HG02678 (cell line): ENCODE measurements at regions not wholly inside any gene's neighbourhood (a gene's known extent, or its start where the extent isn't known, plus 50 kb on each side); places are given as distances from the start of the nearest gene placed in this dataset.

Experiments used
- ATAC-seq: cut with Tn5 transposase; IDR thresholded peaks from one replicate; pipeline ENCODE4 v1.9.1; 2021; ENCODE audit warnings: mild to moderate bottlenecking, moderate library complexity; ENCODE audit not compliant: unreplicated experiment

- no peak for ATAC-seq
Measured at GRCh38 chr12:125267114-125267513, 201.9 kb downstream of the AACS start.

DNA sequence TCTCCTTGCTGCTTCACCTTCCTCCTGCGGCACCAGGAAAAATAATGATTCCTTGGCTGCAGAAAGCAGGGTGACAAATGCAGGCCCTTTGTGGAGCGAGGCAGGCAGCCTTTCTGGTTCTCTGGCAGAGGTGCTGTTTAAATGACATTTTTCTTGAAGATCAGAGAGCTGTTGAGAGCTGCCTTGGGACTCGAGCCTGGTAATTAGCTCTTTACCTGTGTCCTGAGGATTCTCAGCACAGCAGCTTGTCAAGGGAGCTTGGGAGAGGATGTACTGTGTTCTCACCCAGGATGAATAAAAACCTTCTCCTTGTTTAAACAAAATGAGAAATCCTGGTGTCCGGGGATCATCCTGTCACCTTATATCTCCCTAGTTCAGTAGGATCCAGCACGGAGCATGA, 204.0 kb downstream of the AACS start:
- ATAC-seq = no peak

DNA sequence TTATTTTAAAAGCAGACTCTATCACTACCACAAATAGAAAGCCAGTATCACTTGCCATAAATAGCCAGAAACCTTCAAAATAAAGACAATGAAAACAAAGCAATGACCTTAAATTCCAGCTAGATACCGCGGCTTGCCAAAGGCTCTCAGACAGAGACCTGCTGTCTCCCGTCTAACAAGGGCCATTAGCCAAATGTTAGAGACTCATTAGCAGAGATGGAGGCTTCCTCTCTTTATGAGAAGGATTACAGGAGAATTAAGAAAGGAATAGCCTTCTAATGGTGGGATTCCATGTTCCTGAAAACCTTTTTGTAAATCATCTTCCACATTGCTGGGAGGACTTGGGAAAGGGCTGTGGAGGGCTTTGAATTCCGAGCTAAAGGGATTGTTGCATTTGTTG, 206.7 kb downstream of the AACS start:
- ATAC-seq = no peak

- no peak for ATAC-seq
Measured at GRCh38 chr12:125272383-125272933, 207.2 kb downstream of the AACS start.

DNA sequence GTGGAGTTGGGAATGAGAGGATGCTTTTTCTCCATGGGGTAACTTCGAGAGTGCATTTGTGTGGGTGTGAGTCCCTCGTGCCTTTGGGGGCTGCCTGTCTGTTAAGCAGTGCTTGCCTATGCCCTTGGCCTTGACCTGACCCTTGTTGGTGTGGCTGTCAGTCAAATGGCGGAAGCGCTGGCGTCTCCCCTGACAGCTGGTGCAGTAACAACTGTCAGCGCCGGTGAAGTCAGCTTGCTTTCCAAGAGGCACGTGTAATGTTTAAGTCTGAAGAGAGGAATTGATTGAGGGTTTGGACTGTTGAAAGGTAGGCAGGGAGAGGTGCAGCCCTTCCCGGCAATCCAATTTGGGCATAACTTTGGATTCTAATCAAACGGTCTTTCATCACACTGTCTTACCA, 211.3 kb downstream of the AACS start:
- ATAC-seq = no peak

DNA sequence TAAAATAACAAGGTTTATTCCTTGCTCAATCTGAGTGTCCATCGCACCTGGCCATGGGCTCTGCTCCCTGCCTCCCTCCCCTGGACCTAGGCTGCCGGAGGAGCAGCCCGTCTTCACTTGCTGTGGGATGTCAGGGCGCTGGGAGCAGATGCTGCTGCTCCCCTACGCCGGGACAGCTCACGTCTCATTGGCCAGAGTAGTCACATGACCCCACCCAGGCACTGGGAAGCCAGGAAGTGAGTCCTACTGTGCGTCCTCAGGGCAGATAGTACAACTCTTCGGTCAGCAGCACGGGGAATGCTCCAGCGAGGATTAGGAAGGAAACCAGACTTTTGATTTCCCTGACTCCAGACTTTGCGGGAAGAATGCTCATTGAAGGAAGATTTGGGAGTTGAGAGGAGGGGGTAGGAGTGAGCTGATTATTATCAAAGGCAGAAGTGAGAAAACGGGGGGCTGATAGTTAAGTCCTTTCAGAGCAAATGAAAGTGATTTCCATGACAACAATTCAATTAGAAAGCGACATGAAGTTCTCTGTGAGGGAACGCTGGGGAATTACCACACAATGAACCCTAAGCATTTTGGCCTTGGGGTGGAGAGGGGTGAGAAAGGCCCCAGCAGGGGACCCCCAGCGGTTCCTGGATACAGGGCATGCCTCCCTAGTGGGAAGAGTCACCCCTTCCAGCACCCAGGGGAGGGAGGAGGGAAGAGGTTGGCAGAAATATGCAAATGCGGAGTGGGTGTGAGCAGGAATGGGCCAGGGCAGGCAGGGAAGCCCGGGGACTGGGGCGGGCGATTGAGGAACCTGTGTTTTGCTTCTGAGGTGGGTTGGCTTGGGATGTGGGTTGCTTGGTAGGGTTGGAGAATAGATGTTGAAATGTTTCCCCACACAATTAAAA, 215.5 kb downstream of the AACS start:
- ATAC-seq = no peak

DNA sequence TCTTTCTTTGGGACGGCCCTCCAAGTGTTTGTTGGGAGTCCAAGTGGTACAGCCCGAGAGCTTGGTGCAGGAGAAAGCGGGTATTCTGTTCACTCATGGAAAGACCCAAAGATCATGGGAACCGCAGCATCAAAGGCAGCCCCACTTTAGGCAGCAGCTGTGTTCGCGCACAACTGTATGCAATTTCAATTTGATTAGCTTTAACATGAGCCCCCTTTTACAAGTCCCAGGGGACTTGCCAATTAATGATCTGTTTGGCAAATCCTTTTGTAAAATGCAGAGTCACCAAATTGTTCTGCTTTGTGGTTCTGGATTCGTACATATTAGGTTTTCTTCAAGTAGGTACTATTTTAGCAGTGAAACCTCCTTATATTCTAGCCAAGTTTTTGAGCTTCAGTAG, 217.7 kb downstream of the AACS start:
- ATAC-seq = no peak

GRCh38 chr12:125283521-125283920, 218.3 kb downstream of the AACS start:
- no peak for ATAC-seq

DNA sequence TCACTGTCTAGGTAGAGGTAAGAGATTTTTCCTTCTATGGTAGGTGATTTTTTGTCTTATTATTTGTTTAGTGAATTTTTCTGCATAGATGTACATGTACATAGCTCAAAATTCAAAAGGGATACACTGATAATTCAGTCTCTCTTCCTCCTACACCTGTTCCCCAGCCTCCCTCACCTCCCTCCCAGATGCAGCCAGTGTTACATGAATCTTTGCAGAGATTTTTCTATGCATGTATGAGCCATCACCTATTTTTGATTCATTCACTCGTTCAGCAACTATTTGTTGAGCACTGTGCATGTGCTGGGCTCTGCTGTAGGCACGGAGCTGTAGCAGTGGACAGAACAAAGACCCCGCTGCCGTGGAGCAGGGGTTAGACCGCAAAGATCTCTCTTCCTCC, 218.9 kb downstream of the AACS start:
- ATAC-seq = no peak

GRCh38 chr12:125284945-125285685, 219.9 kb downstream of the AACS start:
- peak; percentile 50 for ATAC-seq

DNA sequence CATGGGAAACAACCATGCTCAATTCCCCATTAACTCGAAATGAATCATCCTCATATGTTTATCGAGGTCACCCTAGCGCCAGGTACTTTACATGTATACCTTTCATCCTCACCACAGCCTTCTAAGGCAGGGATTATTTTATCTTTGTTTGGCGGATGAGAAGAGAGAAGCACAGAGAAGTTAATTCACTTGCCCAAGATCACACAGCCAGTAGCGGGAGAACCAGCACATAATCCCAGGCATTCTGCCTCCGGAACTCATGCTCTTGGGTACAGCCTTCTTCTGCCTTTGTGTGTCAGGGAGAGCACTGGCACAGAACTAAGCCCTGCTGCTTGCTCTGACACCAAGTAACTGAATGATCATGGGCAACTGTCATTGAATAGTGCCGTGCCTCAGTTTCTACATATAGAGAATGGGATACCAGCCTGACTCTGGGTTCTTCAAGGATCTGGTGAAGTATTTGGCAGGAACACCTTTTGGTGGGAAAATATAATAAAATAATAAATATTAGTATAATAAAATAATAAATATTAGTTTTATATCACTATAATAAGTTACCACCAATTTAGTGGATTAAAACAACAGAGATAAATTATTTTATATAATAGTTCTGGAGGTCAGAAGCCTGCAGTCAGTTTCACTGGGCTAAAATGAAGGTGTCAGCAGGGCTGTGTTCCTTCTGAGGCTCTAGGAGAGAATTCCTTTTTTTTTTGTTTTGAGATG, 220.9 kb downstream of the AACS start:
- ATAC-seq = no peak

DNA sequence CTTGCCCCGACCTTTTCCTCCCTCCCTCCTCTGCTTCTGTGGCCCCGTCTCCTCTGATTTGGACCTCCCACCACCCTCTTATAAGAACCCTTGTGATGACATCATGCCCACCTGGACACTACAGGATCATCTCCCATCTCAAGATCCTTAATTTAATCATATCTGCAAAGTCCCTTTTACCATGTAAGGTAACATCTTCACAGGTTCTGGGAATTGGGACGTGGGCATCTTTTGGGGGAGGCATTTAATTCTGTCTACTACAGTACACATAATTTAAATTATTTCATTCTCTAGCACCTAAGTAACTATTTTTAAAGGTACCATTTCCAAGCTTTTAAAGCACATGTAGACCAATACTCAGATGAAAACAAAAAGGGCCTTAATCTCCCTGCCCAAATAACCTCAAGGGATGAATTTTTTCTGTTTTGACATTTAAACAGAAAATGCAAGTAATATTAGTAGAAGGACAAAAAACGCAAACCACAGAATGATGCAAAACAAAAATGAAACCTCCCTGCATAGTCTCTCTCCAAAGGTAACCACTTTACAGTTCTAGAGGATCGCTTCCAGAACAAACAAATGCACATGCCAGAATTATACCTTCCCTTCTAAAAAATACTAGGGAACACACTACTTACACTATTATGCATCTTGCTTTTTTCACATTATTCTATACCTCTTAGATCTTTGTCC, 222.1 kb downstream of the AACS start:
- ATAC-seq = peak; percentile 56

DNA sequence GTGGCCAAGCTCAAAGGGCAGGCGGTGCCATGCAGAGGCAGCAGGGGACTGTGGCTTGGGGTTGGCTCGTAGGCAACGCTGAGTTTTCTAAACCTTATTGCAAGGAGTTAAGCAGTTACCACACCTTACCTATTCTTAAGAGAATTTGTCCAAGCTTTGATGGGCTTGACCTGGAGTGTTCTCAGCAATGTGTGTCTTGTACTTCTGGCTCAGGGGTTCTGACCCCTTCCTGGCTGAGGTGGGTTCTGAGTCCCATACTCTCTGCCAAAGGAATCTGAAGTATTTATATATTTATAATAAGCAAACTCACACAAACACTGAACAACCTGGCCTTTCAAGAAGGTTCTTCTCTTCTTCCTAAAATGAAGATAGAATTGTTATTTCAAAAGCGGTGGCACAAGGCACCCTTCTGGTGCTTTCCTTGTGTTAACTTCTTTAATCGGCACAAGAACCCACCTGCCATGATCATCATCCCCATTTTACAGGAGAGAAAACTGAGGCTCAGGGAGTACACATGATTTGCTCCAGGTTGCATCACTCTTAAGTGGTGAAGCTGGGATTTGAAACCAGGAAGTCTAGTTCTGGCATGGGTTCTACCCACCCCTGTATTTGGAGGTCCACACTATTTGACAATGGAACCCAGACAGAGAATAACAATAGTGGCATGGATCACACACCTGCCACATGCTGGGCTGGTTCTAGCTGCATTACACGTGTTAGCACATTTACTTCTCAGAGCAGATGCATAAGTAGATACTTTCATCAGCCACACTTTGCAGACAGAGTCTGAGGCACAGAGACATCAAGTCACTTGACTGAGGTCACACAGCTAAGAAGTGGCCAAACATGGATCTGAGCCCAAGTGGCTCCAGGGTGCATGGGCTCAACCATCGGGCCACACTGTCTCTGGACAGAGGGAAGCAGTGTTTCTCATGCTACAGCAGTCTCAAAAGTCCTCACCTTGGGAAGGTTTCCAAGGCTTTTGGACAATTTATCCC, 224.0 kb downstream of the AACS start:
- no peak for ATAC-seq

DNA sequence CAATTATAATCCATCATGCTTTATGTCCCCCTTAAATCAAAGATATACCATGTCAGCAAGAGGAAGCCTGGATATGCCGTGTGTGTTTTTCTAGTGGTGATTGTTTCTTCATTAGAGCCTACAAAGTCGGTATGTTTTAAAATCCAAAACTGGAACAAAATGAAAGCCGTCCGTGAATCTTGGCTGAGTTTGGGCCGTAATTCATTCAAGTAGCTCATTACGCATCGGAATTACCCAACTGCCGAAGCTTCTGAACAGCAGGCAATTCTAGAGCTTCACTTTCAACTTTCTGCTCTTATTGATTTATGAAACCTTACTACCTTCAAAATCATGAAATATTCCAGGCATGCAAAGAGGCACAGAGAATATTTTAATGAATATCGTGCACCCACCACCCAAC, 224.7 kb downstream of the AACS start:
- ATAC-seq = no peak

GRCh38 chr12:125292700-125293099, 227.5 kb downstream of the AACS start:
- ATAC-seq = no peak

DNA sequence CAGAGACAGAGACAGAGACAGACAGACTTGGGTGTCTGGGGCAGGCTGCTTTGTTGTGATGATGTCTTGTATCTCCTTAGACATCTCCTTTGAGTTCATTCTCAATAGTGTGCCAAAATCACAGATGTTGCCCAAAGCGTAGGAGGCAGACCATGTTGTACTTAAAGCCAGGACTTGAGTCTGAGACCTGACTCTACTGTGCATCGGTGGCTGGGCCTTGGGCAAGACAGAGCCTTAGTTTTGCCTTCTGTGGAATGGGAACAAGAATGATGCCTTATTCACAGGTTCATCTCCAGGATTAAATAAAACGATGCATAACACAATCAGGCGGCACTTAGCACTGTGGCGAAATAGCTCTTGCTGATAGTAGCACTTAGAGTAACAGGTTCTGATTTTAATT, 230.3 kb downstream of the AACS start:
- ATAC-seq = no peak

- ATAC-seq = no peak
Measured at GRCh38 chr12:125296701-125297100, 231.5 kb downstream of the AACS start.

- ATAC-seq = no peak
Measured at GRCh38 chr12:125299840-125300239, 234.6 kb downstream of the AACS start.

GRCh38 chr12:125300249-125300648, 235.0 kb downstream of the AACS start:
- ATAC-seq = no peak
